ENCODE measurements at regions not wholly inside any gene's neighbourhood (a gene's known extent, or its start where the extent isn't known, plus 50 kb on each side); places are given as distances from the start of the nearest gene placed in this dataset.

- H3K4me3 ChIP-seq (replicated peaks in 1 of 2; ENCODE audit: low read depth in 2 of 2, low read length in 2 of 2), result no peak overlapping the region
- DNase-seq (ENCODE audit: low read depth in 2 of 2), result peak; percentile 61 to 68
- TF ChIP-seq CTCF (IDR thresholded peaks at IDR 0.05; ENCODE audit: low read depth, low read length), result peak; percentile 62
Measured at GRCh38 chr13:104773775-104774174, 1707.6 kb upstream of the SLC10A2 start.

DNA sequence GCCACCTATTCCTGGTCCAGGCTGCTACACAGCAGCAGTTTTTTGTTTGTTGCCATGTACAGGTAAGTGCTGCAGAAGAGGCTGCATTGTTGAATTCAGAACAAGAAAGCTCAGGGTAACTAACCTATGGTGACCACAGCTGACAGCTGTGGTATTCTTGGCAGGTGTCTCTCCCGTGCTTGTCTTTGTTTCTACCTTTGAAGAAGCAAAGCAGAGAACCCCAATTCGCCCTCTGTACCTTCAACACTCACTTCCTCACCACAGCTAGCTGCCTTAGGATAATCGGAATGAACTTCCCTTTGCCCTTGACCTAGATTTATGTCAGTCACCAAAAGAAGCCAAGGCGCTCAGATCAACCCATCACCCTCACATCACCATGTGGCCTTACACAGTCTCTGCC is 1703.3 kb upstream of the SLC10A2 start:
- no peak for TF ChIP-seq CTCF (IDR thresholded peaks at IDR 0.05; ENCODE audit: low read depth, low read length)
- DNase-seq (ENCODE audit: low read depth in 2 of 2), result no peak
- no peak overlapping the region for H3K4me3 ChIP-seq (replicated peaks in 1 of 2; ENCODE audit: low read depth in 2 of 2, low read length in 2 of 2)

DNA sequence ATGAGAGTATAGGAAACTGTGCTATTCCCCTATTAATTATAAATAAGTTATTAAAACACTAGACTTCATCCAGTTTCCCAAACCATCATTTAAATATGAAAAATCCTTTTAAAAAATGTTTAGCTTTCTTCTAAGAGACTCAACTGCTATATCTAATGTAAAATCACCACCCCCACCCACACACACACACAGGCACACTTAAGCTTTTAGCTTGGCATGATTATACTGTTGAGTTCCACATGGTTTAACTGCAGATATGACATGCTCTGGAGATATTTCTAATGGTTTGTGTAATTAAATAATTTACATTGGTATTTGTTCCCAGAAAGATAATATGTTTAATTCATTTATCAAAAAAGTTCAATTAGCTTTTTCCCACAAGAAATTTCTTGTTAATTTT is 1700.1 kb upstream of the SLC10A2 start:
- no peak overlapping the region for H3K4me3 ChIP-seq (replicated peaks in 1 of 2; ENCODE audit: low read depth in 2 of 2, low read length in 2 of 2)
- DNase-seq (ENCODE audit: low read depth in 2 of 2), result no peak
- no peak for TF ChIP-seq CTCF (IDR thresholded peaks at IDR 0.05; ENCODE audit: low read depth, low read length)

DNA sequence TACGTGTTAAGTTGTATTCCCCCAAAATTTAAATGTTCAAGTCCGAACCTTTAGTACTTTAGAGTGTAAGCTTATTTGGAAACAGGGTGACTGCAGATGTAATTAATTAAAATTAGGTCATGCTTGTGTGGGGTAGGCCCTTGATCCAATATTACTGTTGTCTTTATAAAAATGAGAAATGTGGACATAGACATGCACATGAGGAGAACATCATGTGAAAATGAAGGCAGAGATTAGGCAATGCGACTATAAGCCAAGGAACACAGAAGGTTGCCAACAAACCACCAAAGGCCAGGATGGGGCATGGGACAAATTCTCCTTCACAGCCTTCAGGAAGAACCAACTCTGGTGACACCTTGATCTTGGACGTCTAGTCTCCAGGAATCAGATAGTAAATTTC is 1698.4 kb upstream of the SLC10A2 start:
- TF ChIP-seq CTCF (IDR thresholded peaks at IDR 0.05; ENCODE audit: low read depth, low read length), result no peak
- no peak overlapping the region for H3K4me3 ChIP-seq (replicated peaks in 1 of 2; ENCODE audit: low read depth in 2 of 2, low read length in 2 of 2)
- no peak for DNase-seq (ENCODE audit: low read depth in 2 of 2)

- no peak for DNase-seq (ENCODE audit: low read depth in 2 of 2)
- H3K4me3 ChIP-seq (replicated peaks in 1 of 2; ENCODE audit: low read depth in 2 of 2, low read length in 2 of 2), result no peak overlapping the region
- TF ChIP-seq CTCF (IDR thresholded peaks at IDR 0.05; ENCODE audit: low read depth, low read length), result no peak
Measured at GRCh38 chr13:104759069-104759468, 1692.9 kb upstream of the SLC10A2 start.

DNA sequence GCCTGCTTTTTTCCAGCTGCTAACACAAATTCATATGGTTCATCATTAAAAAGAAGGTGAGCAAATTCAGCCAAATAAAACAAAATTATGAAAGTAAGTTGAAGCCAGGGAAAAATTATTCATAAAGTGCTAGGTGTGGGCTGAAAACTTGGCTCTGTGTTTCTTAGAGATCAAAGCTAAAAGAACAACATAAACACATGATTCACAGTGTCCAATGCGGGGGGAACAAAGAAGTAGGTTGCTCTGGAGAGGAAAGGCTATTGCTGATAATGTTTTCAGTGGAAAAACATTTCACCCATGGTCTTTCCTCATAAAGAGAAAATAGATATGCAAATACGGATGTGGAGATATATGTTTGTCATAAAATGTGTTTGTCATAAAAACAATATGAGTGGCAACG is 1691.5 kb upstream of the SLC10A2 start:
- no peak for TF ChIP-seq CTCF (IDR thresholded peaks at IDR 0.05; ENCODE audit: low read depth, low read length)
- no peak overlapping the region for H3K4me3 ChIP-seq (replicated peaks in 1 of 2; ENCODE audit: low read depth in 2 of 2, low read length in 2 of 2)
- DNase-seq (ENCODE audit: low read depth in 2 of 2), result peak in 1 of 2 donors; percentile 29

- TF ChIP-seq CTCF (IDR thresholded peaks at IDR 0.05; ENCODE audit: low read depth, low read length), result no peak
- H3K4me3 ChIP-seq (replicated peaks in 1 of 2; ENCODE audit: low read depth in 2 of 2, low read length in 2 of 2), result no peak overlapping the region
- peak in 1 of 2 donors; percentile 6 for DNase-seq (ENCODE audit: low read depth in 2 of 2)
Measured at GRCh38 chr13:104750377-104750776, 1684.2 kb upstream of the SLC10A2 start.
